DMS153 treated with DMSO at 0.1 percent for 48 hours (cell line): ENCODE measurements at regions not wholly inside any gene's neighbourhood (a gene's known extent, or its start where the extent isn't known, plus 50 kb on each side); places are given as distances from the start of the nearest gene placed in this dataset.

Experiments used
- DNase-seq: peaks from one replicate; lab custom pipeline; 2025; ENCODE audit not compliant: unreplicated experiment; lab: John Stamatoyannopoulos, UW

DNA sequence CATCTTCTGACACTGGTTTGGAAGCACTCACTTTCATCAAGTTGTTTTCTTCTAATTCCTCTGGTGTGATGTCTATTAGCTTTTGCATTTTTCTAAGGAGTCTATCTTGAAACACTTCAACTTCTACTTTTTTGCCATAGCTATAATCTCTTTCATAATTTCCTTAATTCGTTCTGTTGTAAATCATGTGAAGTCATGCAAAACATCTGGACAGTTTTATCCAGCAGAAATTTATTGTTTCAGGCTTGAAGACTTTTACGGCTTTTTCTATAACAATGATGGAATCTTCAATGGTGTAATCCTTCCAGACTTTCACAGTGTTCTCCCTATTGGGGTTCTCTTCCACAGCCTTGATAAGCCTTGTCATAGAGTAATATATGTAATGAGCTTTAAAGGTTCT, 74.9 kb upstream of the PABPC4L start:
- no peak for DNase-seq

DNA sequence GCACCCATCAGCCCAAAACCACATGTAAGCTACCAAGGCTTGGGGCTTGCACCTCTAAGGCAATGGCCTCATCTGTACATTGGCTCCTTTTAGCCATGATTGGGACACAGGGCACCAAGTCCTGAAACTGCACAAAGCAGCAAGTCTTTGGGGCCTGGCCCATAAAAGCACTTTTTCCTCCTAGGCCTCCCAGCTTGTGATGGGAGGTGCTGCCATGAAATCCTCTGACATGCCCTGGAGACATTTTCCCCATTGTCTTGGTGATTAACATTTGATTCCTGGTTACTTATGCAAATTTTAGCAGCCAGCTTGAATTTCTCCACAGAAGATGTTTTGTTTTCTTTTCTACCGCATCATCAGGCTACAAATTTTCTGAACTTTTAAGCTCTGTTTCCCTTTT, 58.5 kb upstream of the PABPC4L start:
- no peak for DNase-seq
